ENCODE measurements at regions not wholly inside any gene's neighbourhood (a gene's known extent, or its start where the extent isn't known, plus 50 kb on each side); places are given as distances from the start of the nearest gene placed in this dataset.

GRCh38 chr14:38108681-38109080 is 99.0 kb upstream of the SSTR1 start:
- Histone ChIP-seq H3K27ac (no peak overlapping the region), H3K4me1 (no peaks in the 10 kb centered on the region), H3K79me2 (ENCODE audit: low read depth) (no peaks in the 10 kb centered on the region), H3K4me3 (no peak overlapping the region), H3F3A (ENCODE audit: low read depth) (no peaks in the 10 kb centered on the region), H3K27me3 (no peaks in the 10 kb centered on the region), H3K9me3 (ENCODE audit: low read depth) (no peaks in the 10 kb centered on the region), H3K4me2 (no peak overlapping the region), H3K36me3 (no peaks in the 10 kb centered on the region), H3K9ac (no peak overlapping the region), H4K20me1 (ENCODE audit: low read depth) (no peaks in the 10 kb centered on the region), H2AFZ (replicated peaks) (no peak overlapping the region)
- DNase-seq (ENCODE audit: low spot score) = no peak
- Mint-ChIP-seq H3K36me3 (no peaks in the 10 kb centered on the region), H3K9me3 (peaks cover 3% of the 10 kb centered on the region), H3K27ac (no peak overlapping the region), H3K27me3 (ENCODE audit: insufficient read depth, low read depth) (peaks cover 2% of the 10 kb centered on the region), H3K4me1 (no peaks in the 10 kb centered on the region), H3K4me3 (no peak overlapping the region)
- TF ChIP-seq EZH2 (IDR thresholded peaks at IDR 0.05) = no peak
- TF ChIP-seq EZH2phosphoT487 (IDR thresholded peaks at IDR 0.05) = no peak
- TF ChIP-seq CTCF (IDR thresholded peaks at IDR 0.05) = no peak

GRCh38 chr14:38110258-38110657 is 97.4 kb upstream of the SSTR1 start:
- no peaks in the 10 kb centered on the region for H3K9me3 Mint-ChIP-seq
- Histone ChIP-seq H3K9me3 (ENCODE audit: low read depth) (no peaks in the 10 kb centered on the region), H3F3A (ENCODE audit: low read depth) (no peaks in the 10 kb centered on the region), H3K36me3 (no peaks in the 10 kb centered on the region), H3K4me1 (no peaks in the 10 kb centered on the region), H3K27me3 (no peaks in the 10 kb centered on the region), H3K4me3 (no peak overlapping the region), H2AFZ (replicated peaks) (no peak overlapping the region), H3K79me2 (ENCODE audit: low read depth) (no peaks in the 10 kb centered on the region), H3K9ac (no peak overlapping the region), H3K4me2 (no peak overlapping the region), H4K20me1 (ENCODE audit: low read depth) (no peaks in the 10 kb centered on the region), H3K27ac (no peak overlapping the region)
- H3K27ac Mint-ChIP-seq = no peak overlapping the region
- H3K27me3 Mint-ChIP-seq (ENCODE audit: insufficient read depth, low read depth) = no peaks in the 10 kb centered on the region
- no peak for DNase-seq (ENCODE audit: low spot score)
- no peak for TF ChIP-seq EZH2phosphoT487 (IDR thresholded peaks at IDR 0.05)
- no peak for TF ChIP-seq EZH2 (IDR thresholded peaks at IDR 0.05)
- no peak for TF ChIP-seq CTCF (IDR thresholded peaks at IDR 0.05)
- no peak overlapping the region for H3K4me3 Mint-ChIP-seq
- H3K4me1 Mint-ChIP-seq = no peaks in the 10 kb centered on the region
- no peaks in the 10 kb centered on the region for H3K36me3 Mint-ChIP-seq

GRCh38 chr14:38111046-38111445 is 96.7 kb upstream of the SSTR1 start:
- Histone ChIP-seq H2AFZ (replicated peaks) (no peak overlapping the region), H3K9ac (no peak overlapping the region), H3K4me2 (no peak overlapping the region), H3K27me3 (no peaks in the 10 kb centered on the region), H3F3A (ENCODE audit: low read depth) (no peaks in the 10 kb centered on the region), H3K36me3 (no peaks in the 10 kb centered on the region), H3K4me1 (no peaks in the 10 kb centered on the region), H4K20me1 (ENCODE audit: low read depth) (no peaks in the 10 kb centered on the region), H3K79me2 (ENCODE audit: low read depth) (no peaks in the 10 kb centered on the region), H3K27ac (no peak overlapping the region), H3K4me3 (no peak overlapping the region), H3K9me3 (ENCODE audit: low read depth) (no peaks in the 10 kb centered on the region)
- H3K4me1 Mint-ChIP-seq = no peaks in the 10 kb centered on the region
- H3K27ac Mint-ChIP-seq = no peak overlapping the region
- no peaks in the 10 kb centered on the region for H3K36me3 Mint-ChIP-seq
- H3K27me3 Mint-ChIP-seq (ENCODE audit: insufficient read depth, low read depth) = no peaks in the 10 kb centered on the region
- DNase-seq (ENCODE audit: low spot score) = no peak
- no peak for TF ChIP-seq CTCF (IDR thresholded peaks at IDR 0.05)
- no peak for TF ChIP-seq EZH2phosphoT487 (IDR thresholded peaks at IDR 0.05)
- no peak for TF ChIP-seq EZH2 (IDR thresholded peaks at IDR 0.05)
- no peak overlapping the region for H3K4me3 Mint-ChIP-seq
- no peaks in the 10 kb centered on the region for H3K9me3 Mint-ChIP-seq

- no peak overlapping the region for H3K4me3 Mint-ChIP-seq
- H3K27ac ChIP-seq = no peak overlapping the region
- H2AFZ ChIP-seq (replicated peaks) = no peak overlapping the region
- H3K4me2 ChIP-seq = no peak overlapping the region
- no peaks in the 10 kb centered on the region for H4K20me1 ChIP-seq (ENCODE audit: low read depth)
- no peaks in the 10 kb centered on the region for H3K36me3 Mint-ChIP-seq
- no peaks in the 10 kb centered on the region for H3K4me1 Mint-ChIP-seq
- no peak overlapping the region for H3K27ac Mint-ChIP-seq
- H3K9me3 Mint-ChIP-seq = no peaks in the 10 kb centered on the region
- no peaks in the 10 kb centered on the region for H3K79me2 ChIP-seq (ENCODE audit: low read depth)
- no peaks in the 10 kb centered on the region for H3K27me3 Mint-ChIP-seq (ENCODE audit: insufficient read depth, low read depth)
- TF ChIP-seq EZH2phosphoT487 (IDR thresholded peaks at IDR 0.05) (no peak), CTCF (IDR thresholded peaks at IDR 0.05) (no peak), EZH2 (IDR thresholded peaks at IDR 0.05) (no peak)
- no peaks in the 10 kb centered on the region for H3K4me1 ChIP-seq
- H3K9ac ChIP-seq = no peak overlapping the region
- no peaks in the 10 kb centered on the region for H3K9me3 ChIP-seq (ENCODE audit: low read depth)
- no peak for DNase-seq (ENCODE audit: low spot score)
- no peak overlapping the region for H3K4me3 ChIP-seq
- H3F3A ChIP-seq (ENCODE audit: low read depth) = no peaks in the 10 kb centered on the region
- no peaks in the 10 kb centered on the region for H3K36me3 ChIP-seq
- H3K27me3 ChIP-seq = no peaks in the 10 kb centered on the region
Observed at GRCh38 chr14:38113546-38113945, 94.2 kb upstream of the SSTR1 start.
